ENCODE measurements at regions not wholly inside any gene's neighbourhood (a gene's known extent, or its start where the extent isn't known, plus 50 kb on each side); places are given as distances from the start of the nearest gene placed in this dataset.

DNA sequence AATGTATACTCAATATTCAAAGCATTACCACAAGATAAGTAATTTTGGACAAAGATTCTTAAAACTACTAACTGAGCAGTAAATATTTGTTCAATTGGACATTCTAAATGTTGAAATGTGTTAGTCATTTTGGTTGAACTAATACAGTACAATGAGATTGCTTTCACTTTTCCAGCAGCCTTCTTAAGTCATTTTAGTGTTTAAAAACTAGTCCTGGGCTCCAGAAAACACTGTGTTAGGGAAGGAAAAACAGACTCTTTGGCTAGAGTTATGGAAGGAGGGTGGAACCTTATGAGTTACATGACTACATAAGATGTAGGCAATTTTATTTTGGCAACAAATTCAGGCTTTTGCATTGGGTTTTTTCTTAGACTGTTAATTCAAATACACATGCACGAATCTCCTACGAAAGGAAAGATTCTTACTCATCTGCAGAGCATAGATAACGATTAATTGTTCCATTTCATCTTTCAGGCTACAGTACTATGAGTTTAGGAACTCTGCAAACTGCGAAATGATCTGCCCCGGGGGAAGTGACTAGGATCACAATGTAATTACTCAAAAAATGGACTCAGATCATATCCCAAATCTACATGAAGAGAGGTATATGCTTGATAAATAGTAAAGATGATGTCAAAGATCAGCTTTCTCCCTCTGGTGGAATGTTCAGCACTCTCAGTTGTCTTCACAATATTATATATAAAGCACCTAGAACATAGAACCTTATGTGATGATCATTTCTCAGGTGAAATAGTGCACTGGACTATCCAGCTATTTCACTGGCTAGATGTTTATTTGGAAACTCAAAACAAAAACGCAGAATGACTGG lies 492.8 kb upstream of the MDFIC2 start:
- Histone ChIP-seq H3K79me2 (ENCODE audit: control insufficient read depth, insufficient read depth, low read length, poor library complexity) (no peaks in the 10 kb centered on the region), H2AFZ (ENCODE audit: insufficient read depth, low read length, poor library complexity) (no peak overlapping the region), H3K36me3 (ENCODE audit: control insufficient read depth in 1 of 2, insufficient read depth in 2 of 2, low read length in 2 of 2) (no peaks in the 10 kb centered on the region), H2BK120ac (ENCODE audit: insufficient read depth, low read length, poor library complexity) (no peak overlapping the region), H3K4me1 (ENCODE audit: control insufficient read depth in 1 of 2, insufficient read depth in 2 of 2, low read length in 2 of 2) (no peaks in the 10 kb centered on the region), H3K79me1 (ENCODE audit: low read length) (no peaks in the 10 kb centered on the region), H3K9me3 (ENCODE audit: insufficient read depth, low read depth, low read length) (no peaks in the 10 kb centered on the region), H3K23ac (ENCODE audit: low read length) (no peak overlapping the region), H4K8ac (ENCODE audit: low read depth, low read length) (no peak overlapping the region), H3K4me3 (ENCODE audit: low read depth, low read length) (no peak overlapping the region), H3K18ac (ENCODE audit: low read length) (no peak overlapping the region), H3K27me3 (ENCODE audit: insufficient read depth, low read length) (no peaks in the 10 kb centered on the region), H4K91ac (ENCODE audit: low read depth, low read length) (no peak overlapping the region), H4K12ac (ENCODE audit: low read depth, low read length) (no peak overlapping the region), H3K4ac (ENCODE audit: low read depth, low read length) (no peak overlapping the region), H2BK12ac (ENCODE audit: low read length) (no peak overlapping the region), H3K9ac (ENCODE audit: low read length) (no peak overlapping the region), H3K14ac (ENCODE audit: low read length) (no peak overlapping the region), H2BK5ac (ENCODE audit: low read depth, low read length, poor library complexity) (no peak overlapping the region), H2AK5ac (ENCODE audit: low read length) (no peak overlapping the region), H3K27ac (ENCODE audit: low read depth, low read length) (no peak overlapping the region), H3K4me2 (ENCODE audit: low read length) (no peak overlapping the region)
- WGBS (ENCODE audit: extremely low coverage, insufficient coverage, insufficient read length): no CpG with 5 or more reads among the region's 6 CpGs
- DNase-seq: peak; percentile 10 to 21

DNA sequence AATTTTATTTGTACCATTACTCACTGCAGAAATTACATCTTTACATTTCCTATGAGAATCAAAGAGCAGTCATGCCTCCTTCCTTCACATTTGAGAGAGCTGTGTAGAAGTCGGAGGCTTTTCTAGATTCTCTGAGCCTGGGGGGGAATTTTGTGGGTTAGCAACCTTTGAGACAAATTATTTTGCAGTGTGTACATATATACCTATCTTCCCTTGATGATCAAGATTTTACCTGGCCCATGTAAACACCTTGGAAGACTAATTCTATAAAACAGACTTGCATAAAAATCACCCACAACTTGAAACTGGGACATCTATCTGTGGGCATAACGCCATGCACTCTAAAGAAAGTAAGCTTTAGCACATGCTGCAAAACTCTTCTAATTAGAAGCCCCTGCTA lies 491.5 kb upstream of the MDFIC2 start:
- Histone ChIP-seq H3K27ac (ENCODE audit: low read depth, low read length) (no peak overlapping the region), H3K18ac (ENCODE audit: low read length) (no peak overlapping the region), H3K36me3 (ENCODE audit: control insufficient read depth in 1 of 2, insufficient read depth in 2 of 2, low read length in 2 of 2) (no peaks in the 10 kb centered on the region), H2AFZ (ENCODE audit: insufficient read depth, low read length, poor library complexity) (no peak overlapping the region), H3K79me1 (ENCODE audit: low read length) (no peaks in the 10 kb centered on the region), H2BK5ac (ENCODE audit: low read depth, low read length, poor library complexity) (no peak overlapping the region), H4K91ac (ENCODE audit: low read depth, low read length) (no peak overlapping the region), H4K12ac (ENCODE audit: low read depth, low read length) (no peak overlapping the region), H3K4me1 (ENCODE audit: control insufficient read depth in 1 of 2, insufficient read depth in 2 of 2, low read length in 2 of 2) (no peaks in the 10 kb centered on the region), H3K9me3 (ENCODE audit: insufficient read depth, low read depth, low read length) (no peaks in the 10 kb centered on the region), H2BK120ac (ENCODE audit: insufficient read depth, low read length, poor library complexity) (no peak overlapping the region), H3K4me2 (ENCODE audit: low read length) (no peak overlapping the region), H2AK5ac (ENCODE audit: low read length) (no peak overlapping the region), H3K9ac (ENCODE audit: low read length) (no peak overlapping the region), H3K27me3 (ENCODE audit: insufficient read depth, low read length) (no peaks in the 10 kb centered on the region), H4K8ac (ENCODE audit: low read depth, low read length) (no peak overlapping the region), H3K4me3 (ENCODE audit: low read depth, low read length) (no peak overlapping the region), H3K4ac (ENCODE audit: low read depth, low read length) (no peak overlapping the region), H3K14ac (ENCODE audit: low read length) (no peak overlapping the region), H2BK12ac (ENCODE audit: low read length) (no peak overlapping the region), H3K79me2 (ENCODE audit: control insufficient read depth, insufficient read depth, low read length, poor library complexity) (no peaks in the 10 kb centered on the region), H3K23ac (ENCODE audit: low read length) (no peak overlapping the region)
- no CpG with 5 or more reads among the region's 2 CpGs for WGBS (ENCODE audit: extremely low coverage, insufficient coverage, insufficient read length)
- no peak for DNase-seq

DNA sequence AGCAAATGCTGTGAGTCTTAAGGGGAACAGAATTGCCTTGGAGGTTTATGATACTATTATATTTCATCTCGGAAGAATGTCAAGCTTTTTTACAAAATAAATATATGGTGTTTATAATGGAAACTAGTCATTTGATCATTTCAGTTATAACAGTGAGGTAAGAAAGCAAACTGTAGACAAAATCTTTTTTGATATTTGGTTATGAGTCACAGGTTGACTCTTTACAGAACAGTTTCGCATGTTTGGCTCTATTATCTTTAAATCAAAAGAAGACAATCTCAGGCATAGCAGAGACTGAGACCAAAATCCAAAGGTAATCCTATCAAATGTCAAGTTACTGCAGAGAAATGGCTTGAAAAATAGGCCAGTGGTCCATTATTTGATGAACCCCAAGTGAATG lies 490.9 kb upstream of the MDFIC2 start:
- H2BK12ac ChIP-seq (ENCODE audit: low read length): no peak overlapping the region
- H4K91ac ChIP-seq (ENCODE audit: low read depth, low read length): no peak overlapping the region
- H3K4ac ChIP-seq (ENCODE audit: low read depth, low read length): no peak overlapping the region
- H3K4me1 ChIP-seq (ENCODE audit: control insufficient read depth in 1 of 2, insufficient read depth in 2 of 2, low read length in 2 of 2): no peaks in the 10 kb centered on the region
- no peak overlapping the region for H3K9ac ChIP-seq (ENCODE audit: low read length)
- no peak overlapping the region for H3K27ac ChIP-seq (ENCODE audit: low read depth, low read length)
- no peaks in the 10 kb centered on the region for H3K36me3 ChIP-seq (ENCODE audit: control insufficient read depth in 1 of 2, insufficient read depth in 2 of 2, low read length in 2 of 2)
- no peak overlapping the region for H2BK5ac ChIP-seq (ENCODE audit: low read depth, low read length, poor library complexity)
- no peak overlapping the region for H3K23ac ChIP-seq (ENCODE audit: low read length)
- H4K8ac ChIP-seq (ENCODE audit: low read depth, low read length): no peak overlapping the region
- DNase-seq: no peak
- H2AFZ ChIP-seq (ENCODE audit: insufficient read depth, low read length, poor library complexity): no peak overlapping the region
- H3K27me3 ChIP-seq (ENCODE audit: insufficient read depth, low read length): no peaks in the 10 kb centered on the region
- H3K79me2 ChIP-seq (ENCODE audit: control insufficient read depth, insufficient read depth, low read length, poor library complexity): no peaks in the 10 kb centered on the region
- H3K4me2 ChIP-seq (ENCODE audit: low read length): no peak overlapping the region
- WGBS (ENCODE audit: extremely low coverage, insufficient coverage, insufficient read length): no CpG with 5 or more reads among the region's 2 CpGs
- no peak overlapping the region for H3K14ac ChIP-seq (ENCODE audit: low read length)
- H2BK120ac ChIP-seq (ENCODE audit: insufficient read depth, low read length, poor library complexity): no peak overlapping the region
- no peak overlapping the region for H3K18ac ChIP-seq (ENCODE audit: low read length)
- no peak overlapping the region for H2AK5ac ChIP-seq (ENCODE audit: low read length)
- H4K12ac ChIP-seq (ENCODE audit: low read depth, low read length): no peak overlapping the region
- H3K9me3 ChIP-seq (ENCODE audit: insufficient read depth, low read depth, low read length): no peaks in the 10 kb centered on the region
- H3K79me1 ChIP-seq (ENCODE audit: low read length): no peaks in the 10 kb centered on the region
- no peak overlapping the region for H3K4me3 ChIP-seq (ENCODE audit: low read depth, low read length)

DNA sequence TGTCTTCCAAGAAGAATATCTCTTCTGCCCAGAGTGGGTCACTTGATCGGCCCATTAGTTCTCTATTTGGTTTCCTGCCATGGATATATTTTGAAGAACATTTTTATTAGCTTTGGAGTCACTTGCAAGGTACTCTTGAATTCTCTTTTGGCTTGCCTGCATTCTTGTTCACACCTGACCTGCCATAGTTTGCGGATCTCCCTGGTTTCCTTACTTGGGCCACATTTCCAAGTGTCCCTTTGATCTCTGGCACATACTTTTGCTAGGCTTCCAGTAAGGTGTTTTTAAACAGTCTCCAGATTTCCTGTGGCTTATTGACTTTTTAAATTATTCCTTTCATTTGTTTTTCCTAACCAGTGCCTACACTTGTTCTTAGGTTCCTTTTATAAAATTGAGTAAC lies 488.5 kb upstream of the MDFIC2 start:
- no peak for DNase-seq
- Histone ChIP-seq H3K18ac (ENCODE audit: low read length) (no peak overlapping the region), H4K12ac (ENCODE audit: low read depth, low read length) (no peak overlapping the region), H2BK120ac (ENCODE audit: insufficient read depth, low read length, poor library complexity) (no peak overlapping the region), H2BK12ac (ENCODE audit: low read length) (no peak overlapping the region), H2AFZ (ENCODE audit: insufficient read depth, low read length, poor library complexity) (no peak overlapping the region), H3K79me2 (ENCODE audit: control insufficient read depth, insufficient read depth, low read length, poor library complexity) (no peaks in the 10 kb centered on the region), H3K4ac (ENCODE audit: low read depth, low read length) (no peak overlapping the region), H3K9me3 (ENCODE audit: insufficient read depth, low read depth, low read length) (no peaks in the 10 kb centered on the region), H3K27ac (ENCODE audit: low read depth, low read length) (no peak overlapping the region), H3K79me1 (ENCODE audit: low read length) (no peaks in the 10 kb centered on the region), H3K27me3 (ENCODE audit: insufficient read depth, low read length) (no peaks in the 10 kb centered on the region), H2AK5ac (ENCODE audit: low read length) (no peak overlapping the region), H3K4me3 (ENCODE audit: low read depth, low read length) (no peak overlapping the region), H3K9ac (ENCODE audit: low read length) (no peak overlapping the region), H3K23ac (ENCODE audit: low read length) (no peak overlapping the region), H2BK5ac (ENCODE audit: low read depth, low read length, poor library complexity) (no peak overlapping the region), H3K4me1 (ENCODE audit: control insufficient read depth in 1 of 2, insufficient read depth in 2 of 2, low read length in 2 of 2) (no peaks in the 10 kb centered on the region), H3K4me2 (ENCODE audit: low read length) (no peak overlapping the region), H3K36me3 (ENCODE audit: control insufficient read depth in 1 of 2, insufficient read depth in 2 of 2, low read length in 2 of 2) (no peaks in the 10 kb centered on the region), H4K8ac (ENCODE audit: low read depth, low read length) (no peak overlapping the region), H3K14ac (ENCODE audit: low read length) (no peak overlapping the region), H4K91ac (ENCODE audit: low read depth, low read length) (no peak overlapping the region)
- WGBS (ENCODE audit: extremely low coverage, insufficient coverage, insufficient read length): no CpG with 5 or more reads among the region's 2 CpGs
